DOHH2 (cell line): ENCODE measurements at regions not wholly inside any gene's neighbourhood (a gene's known extent, or its start where the extent isn't known, plus 50 kb on each side); places are given as distances from the start of the nearest gene placed in this dataset.

Experiments used
- EZH2phosphoT487 ChIP-seq: fragments of 200-600 bp; sonication (generic); IDR thresholded peaks from 2 replicates; pipeline ENCODE4 v1.6.1; 2017; ENCODE audit warnings: borderline replicate concordance, mild to moderate bottlenecking, antibody characterized with exemption, low read length, moderate library complexity, mixed read lengths
- TF ChIP-seq, protein P1 (sequence below): fragments of 200-600 bp; sonication (generic); IDR thresholded peaks from one replicate; pipeline ENCODE4 v1.5.1; 2014; ENCODE audit warnings: antibody characterized with exemption, mild to moderate bottlenecking, low read depth, low read length; ENCODE audit not compliant: poor library complexity, severe bottlenecking

DNA sequence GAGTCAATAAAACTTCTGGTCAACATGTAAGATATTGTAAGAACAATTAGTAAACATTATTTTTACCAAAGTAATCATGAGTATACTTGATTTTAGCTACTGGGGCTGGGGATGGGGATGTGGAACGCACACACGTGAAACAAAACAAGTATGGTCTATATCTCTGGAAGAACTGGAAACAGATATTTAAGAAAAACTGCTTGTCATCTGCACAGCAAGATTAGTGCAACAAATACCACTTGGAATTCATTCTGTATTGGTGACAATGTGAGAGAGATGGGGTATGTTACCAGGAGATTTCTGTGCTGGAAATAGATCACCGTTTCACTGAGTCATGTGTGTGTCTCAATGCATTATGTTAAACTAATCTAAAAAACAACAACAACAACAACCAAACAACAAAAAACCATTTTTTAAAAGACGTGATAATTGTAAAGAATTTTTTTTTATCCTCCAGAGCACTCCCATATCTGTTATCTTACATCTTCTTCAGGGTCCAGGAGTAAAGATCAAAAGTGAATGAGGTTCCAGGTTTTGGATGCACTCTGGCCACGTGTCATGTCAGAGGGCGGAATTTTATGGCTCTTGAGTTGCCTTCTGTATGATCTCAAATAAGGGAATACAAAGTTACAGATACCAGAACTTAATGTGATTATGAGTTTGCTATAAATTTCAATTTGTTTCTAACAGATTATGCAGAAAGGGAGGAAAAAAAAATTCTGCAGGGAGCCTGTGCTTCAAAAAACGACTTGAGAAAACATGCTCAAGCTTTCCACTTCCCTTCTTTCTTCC is 153.0 kb downstream of the BBOX1 start:
- TF ChIP-seq, protein P1, sequence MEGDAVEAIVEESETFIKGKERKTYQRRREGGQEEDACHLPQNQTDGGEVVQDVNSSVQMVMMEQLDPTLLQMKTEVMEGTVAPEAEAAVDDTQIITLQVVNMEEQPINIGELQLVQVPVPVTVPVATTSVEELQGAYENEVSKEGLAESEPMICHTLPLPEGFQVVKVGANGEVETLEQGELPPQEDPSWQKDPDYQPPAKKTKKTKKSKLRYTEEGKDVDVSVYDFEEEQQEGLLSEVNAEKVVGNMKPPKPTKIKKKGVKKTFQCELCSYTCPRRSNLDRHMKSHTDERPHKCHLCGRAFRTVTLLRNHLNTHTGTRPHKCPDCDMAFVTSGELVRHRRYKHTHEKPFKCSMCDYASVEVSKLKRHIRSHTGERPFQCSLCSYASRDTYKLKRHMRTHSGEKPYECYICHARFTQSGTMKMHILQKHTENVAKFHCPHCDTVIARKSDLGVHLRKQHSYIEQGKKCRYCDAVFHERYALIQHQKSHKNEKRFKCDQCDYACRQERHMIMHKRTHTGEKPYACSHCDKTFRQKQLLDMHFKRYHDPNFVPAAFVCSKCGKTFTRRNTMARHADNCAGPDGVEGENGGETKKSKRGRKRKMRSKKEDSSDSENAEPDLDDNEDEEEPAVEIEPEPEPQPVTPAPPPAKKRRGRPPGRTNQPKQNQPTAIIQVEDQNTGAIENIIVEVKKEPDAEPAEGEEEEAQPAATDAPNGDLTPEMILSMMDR, result no peak
- no peak for TF ChIP-seq EZH2phosphoT487
